Left forelimb (tissue), 1 donor: ENCODE measurements at regions not wholly inside any gene's neighbourhood (a gene's known extent, or its start where the extent isn't known, plus 50 kb on each side); places are given as distances from the start of the nearest gene placed in this dataset.

Experiments used
- DNase-seq: peaks from one replicate; pipeline ENCODE4 v3.0.0-alpha.2; 2018; ENCODE audit warnings: low spot score

GRCh38 chr15:46110755-46111154, 475.9 kb downstream of the SQOR start:
- no peak for DNase-seq

GRCh38 chr15:46111730-46112129, 476.9 kb downstream of the SQOR start:
- DNase-seq, result no peak

- no peak for DNase-seq
Measured at GRCh38 chr15:46117071-46117470, 482.2 kb downstream of the SQOR start.

- DNase-seq, result no peak
Measured at GRCh38 chr15:46120713-46121112, 485.9 kb downstream of the SQOR start.

DNA sequence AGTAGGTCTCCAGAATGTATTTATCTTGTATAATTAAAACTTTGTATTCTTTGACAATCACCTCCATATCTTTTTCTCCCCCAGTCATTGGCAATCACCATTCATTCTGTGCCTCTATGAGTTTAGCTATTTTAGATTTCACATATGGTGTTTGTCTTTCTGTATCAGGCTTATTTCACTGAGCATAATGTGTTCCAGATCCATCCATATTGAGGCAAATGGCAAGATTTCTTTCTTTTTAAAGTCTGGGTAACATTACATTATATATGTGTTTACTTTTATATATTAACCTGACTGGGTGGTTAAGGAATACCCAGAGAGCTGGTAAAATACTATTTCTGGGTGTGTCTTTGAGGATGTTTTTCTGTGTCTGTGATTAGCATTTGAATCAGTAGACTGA, 486.6 kb downstream of the SQOR start:
- DNase-seq, result no peak

GRCh38 chr15:46126581-46126980, 491.8 kb downstream of the SQOR start:
- no peak for DNase-seq

GRCh38 chr15:46127361-46127874, 492.6 kb downstream of the SQOR start:
- no peak for DNase-seq

GRCh38 chr15:46129145-46129544, 494.3 kb downstream of the SQOR start:
- no peak for DNase-seq

GRCh38 chr15:46131876-46132275, 497.0 kb downstream of the SQOR start:
- no peak for DNase-seq

GRCh38 chr15:46137443-46137842, 502.6 kb downstream of the SQOR start:
- DNase-seq, result no peak

DNA sequence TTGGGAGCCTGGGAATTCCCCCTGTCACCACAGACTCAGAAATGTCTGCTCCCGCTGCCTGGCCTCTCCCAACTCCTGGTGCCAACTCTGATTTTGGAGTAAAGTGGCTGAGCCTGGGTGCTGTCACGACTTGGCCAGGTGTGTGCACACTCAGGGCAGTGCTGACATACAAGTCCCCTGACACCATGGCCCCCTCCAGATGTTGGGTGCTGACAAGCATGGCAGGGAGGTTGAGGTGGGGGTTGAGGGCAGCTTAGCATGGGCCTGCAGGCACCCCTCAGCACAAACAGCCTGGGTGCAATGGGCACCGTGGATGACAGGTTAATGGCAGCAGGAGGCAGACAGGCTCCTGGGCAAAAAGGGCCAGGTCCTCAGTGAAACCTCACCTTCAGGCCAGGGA, 511.2 kb downstream of the SQOR start:
- no peak for DNase-seq

DNA sequence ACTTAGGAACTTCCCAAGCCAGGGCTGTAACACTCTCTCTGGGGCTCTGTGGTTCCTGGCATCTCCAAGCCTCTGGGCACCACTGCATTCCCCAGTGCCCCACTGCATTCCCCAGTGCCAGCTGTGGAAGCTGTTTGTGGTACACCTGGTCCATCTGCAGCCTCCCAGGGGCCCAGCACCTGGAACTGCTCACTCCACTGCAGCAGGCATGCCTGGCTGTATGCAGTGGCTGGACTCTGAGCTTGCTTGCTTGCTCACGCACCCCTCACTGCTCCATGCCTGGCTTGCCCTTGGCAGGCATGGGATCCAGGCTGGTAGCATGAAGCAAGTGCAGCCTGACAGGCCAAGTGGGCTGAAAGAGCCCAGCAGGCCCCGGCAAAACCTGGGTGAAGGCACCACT, 512.1 kb downstream of the SQOR start:
- no peak for DNase-seq

DNA sequence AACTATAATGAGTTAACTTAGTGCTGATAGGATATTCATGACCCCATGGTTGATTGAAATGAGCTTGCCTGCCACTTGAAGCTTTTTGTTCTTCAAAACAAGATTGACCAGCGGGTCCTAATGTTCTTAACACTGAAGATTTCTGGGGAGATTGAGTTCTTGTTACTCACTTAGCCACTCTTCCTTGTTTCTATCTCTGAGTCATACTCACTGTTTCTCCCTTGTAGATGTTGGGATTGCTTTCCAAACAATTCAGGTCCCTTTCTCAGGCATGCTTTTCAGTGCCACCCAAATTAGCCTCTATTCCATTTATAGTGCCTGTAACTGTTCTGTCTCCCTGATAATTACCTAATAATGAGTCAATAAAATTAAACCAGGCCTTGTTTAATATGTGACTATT, 517.0 kb downstream of the SQOR start:
- DNase-seq, result no peak

DNA sequence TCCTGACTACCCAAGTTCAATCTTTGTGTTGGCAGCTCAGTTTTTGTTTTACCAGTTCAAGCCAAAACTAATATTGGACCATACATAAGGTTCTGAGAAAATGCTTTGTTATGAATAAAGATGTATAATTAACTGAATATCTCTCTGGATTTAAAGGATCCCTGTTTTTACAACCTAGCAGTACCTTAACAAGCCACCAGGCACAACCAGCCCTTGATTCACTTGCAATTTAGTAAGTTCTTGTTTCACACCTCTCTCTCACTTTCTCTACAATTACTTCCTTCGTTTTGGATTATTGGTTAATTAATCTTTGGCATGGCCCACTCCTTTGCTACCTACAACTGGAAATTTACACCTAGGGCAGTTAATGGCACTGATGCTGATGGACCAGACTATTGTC, 531.9 kb downstream of the SQOR start:
- no peak for DNase-seq

- DNase-seq, result no peak
Measured at GRCh38 chr15:46170326-46170725, 535.5 kb downstream of the SQOR start.

DNA sequence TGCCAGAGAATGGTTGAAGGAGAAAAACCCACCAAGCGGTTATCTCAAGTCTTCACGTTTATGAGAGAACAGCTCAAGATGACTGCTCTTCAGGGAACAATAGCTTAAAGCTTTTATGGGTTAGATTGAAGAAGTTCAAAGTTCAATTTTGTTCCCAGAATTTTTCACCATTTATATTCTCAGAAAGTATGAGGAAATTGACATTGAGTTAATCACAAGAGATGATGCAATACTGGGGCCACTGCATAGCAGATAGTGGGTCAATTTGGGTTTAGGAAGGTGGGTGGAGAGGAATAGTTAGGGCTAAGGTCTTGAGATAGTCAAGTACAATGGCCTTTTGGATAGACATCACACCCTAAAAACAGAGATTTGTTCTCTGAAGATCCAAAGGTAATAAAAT, 539.3 kb downstream of the SQOR start:
- no peak for DNase-seq

DNA sequence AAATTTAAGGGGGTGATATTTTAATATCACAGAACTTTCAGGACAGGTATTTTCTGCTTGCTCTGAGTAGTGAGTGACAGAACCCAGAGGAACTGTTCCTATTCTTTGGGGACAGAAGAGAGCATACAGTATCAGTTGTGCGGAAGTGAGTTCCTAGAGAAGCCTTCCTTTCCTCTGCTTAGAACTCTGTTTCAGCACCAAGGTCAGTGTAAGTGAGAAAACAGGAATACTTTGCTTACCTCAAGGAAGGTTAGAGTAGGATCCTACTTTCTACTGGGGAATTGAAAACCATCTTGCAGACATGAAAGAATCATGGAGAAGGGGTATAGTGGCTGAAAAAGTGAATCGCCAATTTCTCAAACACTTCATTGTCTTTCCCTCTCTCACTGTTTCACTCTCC, 542.4 kb downstream of the SQOR start:
- no peak for DNase-seq

DNA sequence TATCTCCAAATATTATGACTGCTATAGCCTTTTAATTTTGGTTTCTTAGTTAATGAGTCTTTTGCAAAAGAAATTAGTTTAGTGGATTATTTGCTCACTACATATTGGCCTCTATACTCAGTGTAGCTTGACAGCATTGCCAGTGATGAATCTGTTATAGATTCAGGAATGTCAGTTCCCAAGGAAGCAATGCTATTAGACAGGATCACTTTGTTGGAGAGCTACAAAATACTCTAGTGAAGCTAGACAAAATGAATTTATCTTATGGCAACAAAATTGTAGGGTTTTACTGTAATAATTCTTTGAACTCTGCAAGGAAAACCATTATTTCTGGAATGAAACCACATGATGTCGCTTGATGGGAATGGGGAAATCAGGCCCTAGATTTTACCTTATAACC, 543.3 kb downstream of the SQOR start:
- DNase-seq, result no peak

DNA sequence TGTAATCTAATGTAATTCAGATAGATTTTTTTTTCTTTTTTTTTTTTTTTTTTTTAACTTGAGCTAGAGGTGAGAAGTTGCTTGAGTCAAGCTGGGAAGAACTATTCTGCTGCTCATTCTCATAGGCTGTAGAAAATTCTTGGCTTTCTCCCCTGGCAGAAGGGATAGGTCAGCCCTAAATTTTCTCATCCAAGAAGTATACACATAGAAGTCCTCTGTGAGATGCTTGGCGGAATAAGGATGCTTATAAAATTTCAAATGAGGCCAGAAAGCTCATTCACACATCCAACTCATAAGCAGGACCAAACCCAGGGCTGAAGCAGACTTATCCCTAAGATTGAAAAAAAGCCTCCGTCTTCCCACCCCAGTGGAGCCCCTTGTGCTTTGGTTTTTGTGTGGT, 572.5 kb downstream of the SQOR start:
- no peak for DNase-seq

DNA sequence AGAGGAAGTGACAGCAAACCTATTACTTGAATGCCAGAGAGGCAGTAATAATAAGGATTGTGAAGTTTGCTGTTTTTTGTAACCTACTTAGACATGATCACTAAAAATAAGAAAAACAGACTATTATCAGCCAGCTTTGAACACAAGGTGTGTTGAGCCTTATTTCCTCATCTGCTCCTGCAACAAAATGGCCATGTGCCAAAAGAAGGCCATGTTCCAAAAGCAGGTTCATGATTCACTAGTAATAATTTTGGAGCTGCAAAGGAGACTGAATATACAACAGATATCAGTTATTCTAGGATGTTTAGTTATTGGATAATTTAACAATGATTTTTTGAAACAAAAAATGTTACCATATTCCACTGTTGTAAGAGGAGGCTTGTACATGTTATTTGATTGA, 578.7 kb downstream of the SQOR start:
- DNase-seq, result no peak

GRCh38 chr15:46222826-46223225, 588.0 kb downstream of the SQOR start:
- no peak for DNase-seq

GRCh38 chr15:46229263-46229662, 594.4 kb downstream of the SQOR start:
- no peak for DNase-seq

GRCh38 chr15:46231786-46232185, 597.0 kb downstream of the SQOR start:
- DNase-seq, result no peak

GRCh38 chr15:46232471-46232870, 597.6 kb downstream of the SQOR start:
- no peak for DNase-seq

- no peak for DNase-seq
Measured at GRCh38 chr15:46242935-46243334, 608.1 kb downstream of the SQOR start.
